H1 (cell line): ENCODE measurements at regions not wholly inside any gene's neighbourhood (a gene's known extent, or its start where the extent isn't known, plus 50 kb on each side); places are given as distances from the start of the nearest gene placed in this dataset.

Source experiments
- BRCA1 ChIP-seq: IDR thresholded peaks from 2 replicates; pipeline ENCODE4 v1.6.1; 2012; ENCODE audit warnings: low read depth, low read length, improper control_type of control experiment
- TF ChIP-seq, protein P1 (sequence below): fragments of 300-600 bp; sonication (generic); IDR thresholded peaks from 2 replicates; pipeline ENCODE4 v1.7.1; 2012; ENCODE audit warnings: low read length, moderate library complexity, mild to moderate bottlenecking, inconsistent platforms; ENCODE audit not compliant: insufficient replicate concordance

DNA sequence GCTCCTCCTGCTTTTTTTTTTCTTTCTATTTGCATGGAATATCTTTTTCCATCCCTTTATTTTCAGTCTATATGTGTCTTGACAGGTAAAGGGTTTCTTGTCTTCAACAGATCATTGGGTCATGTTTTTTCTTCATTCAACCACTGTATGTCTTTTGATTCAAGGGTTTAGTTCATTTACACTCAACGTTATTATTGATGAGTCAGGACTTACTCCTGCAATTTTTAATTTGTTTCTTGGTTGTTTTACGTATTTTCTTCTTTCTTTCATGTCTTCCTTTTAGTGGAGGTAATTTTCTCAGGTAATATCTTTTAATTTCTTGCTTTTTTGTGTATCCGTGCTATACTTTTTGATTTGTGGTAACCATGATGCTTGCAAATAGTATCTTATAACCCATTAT is 429.1 kb upstream of the HTR1E start (continued):
- TF ChIP-seq, protein P1, sequence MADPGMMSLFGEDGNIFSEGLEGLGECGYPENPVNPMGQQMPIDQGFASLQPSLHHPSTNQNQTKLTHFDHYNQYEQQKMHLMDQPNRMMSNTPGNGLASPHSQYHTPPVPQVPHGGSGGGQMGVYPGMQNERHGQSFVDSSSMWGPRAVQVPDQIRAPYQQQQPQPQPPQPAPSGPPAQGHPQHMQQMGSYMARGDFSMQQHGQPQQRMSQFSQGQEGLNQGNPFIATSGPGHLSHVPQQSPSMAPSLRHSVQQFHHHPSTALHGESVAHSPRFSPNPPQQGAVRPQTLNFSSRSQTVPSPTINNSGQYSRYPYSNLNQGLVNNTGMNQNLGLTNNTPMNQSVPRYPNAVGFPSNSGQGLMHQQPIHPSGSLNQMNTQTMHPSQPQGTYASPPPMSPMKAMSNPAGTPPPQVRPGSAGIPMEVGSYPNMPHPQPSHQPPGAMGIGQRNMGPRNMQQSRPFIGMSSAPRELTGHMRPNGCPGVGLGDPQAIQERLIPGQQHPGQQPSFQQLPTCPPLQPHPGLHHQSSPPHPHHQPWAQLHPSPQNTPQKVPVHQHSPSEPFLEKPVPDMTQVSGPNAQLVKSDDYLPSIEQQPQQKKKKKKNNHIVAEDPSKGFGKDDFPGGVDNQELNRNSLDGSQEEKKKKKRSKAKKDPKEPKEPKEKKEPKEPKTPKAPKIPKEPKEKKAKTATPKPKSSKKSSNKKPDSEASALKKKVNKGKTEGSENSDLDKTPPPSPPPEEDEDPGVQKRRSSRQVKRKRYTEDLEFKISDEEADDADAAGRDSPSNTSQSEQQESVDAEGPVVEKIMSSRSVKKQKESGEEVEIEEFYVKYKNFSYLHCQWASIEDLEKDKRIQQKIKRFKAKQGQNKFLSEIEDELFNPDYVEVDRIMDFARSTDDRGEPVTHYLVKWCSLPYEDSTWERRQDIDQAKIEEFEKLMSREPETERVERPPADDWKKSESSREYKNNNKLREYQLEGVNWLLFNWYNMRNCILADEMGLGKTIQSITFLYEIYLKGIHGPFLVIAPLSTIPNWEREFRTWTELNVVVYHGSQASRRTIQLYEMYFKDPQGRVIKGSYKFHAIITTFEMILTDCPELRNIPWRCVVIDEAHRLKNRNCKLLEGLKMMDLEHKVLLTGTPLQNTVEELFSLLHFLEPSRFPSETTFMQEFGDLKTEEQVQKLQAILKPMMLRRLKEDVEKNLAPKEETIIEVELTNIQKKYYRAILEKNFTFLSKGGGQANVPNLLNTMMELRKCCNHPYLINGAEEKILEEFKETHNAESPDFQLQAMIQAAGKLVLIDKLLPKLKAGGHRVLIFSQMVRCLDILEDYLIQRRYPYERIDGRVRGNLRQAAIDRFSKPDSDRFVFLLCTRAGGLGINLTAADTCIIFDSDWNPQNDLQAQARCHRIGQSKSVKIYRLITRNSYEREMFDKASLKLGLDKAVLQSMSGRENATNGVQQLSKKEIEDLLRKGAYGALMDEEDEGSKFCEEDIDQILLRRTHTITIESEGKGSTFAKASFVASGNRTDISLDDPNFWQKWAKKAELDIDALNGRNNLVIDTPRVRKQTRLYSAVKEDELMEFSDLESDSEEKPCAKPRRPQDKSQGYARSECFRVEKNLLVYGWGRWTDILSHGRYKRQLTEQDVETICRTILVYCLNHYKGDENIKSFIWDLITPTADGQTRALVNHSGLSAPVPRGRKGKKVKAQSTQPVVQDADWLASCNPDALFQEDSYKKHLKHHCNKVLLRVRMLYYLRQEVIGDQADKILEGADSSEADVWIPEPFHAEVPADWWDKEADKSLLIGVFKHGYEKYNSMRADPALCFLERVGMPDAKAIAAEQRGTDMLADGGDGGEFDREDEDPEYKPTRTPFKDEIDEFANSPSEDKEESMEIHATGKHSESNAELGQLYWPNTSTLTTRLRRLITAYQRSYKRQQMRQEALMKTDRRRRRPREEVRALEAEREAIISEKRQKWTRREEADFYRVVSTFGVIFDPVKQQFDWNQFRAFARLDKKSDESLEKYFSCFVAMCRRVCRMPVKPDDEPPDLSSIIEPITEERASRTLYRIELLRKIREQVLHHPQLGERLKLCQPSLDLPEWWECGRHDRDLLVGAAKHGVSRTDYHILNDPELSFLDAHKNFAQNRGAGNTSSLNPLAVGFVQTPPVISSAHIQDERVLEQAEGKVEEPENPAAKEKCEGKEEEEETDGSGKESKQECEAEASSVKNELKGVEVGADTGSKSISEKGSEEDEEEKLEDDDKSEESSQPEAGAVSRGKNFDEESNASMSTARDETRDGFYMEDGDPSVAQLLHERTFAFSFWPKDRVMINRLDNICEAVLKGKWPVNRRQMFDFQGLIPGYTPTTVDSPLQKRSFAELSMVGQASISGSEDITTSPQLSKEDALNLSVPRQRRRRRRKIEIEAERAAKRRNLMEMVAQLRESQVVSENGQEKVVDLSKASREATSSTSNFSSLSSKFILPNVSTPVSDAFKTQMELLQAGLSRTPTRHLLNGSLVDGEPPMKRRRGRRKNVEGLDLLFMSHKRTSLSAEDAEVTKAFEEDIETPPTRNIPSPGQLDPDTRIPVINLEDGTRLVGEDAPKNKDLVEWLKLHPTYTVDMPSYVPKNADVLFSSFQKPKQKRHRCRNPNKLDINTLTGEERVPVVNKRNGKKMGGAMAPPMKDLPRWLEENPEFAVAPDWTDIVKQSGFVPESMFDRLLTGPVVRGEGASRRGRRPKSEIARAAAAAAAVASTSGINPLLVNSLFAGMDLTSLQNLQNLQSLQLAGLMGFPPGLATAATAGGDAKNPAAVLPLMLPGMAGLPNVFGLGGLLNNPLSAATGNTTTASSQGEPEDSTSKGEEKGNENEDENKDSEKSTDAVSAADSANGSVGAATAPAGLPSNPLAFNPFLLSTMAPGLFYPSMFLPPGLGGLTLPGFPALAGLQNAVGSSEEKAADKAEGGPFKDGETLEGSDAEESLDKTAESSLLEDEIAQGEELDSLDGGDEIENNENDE: no peak
- no peak for TF ChIP-seq BRCA1
